ENCODE measurements at regions not wholly inside any gene's neighbourhood (a gene's known extent, or its start where the extent isn't known, plus 50 kb on each side); places are given as distances from the start of the nearest gene placed in this dataset.

GRCh38 chr14:27389402-27389801 is 791.6 kb upstream of the NOVA1 start:
- ATAC-seq, result no peak
- no peaks in the 10 kb centered on the region for H3K36me3 ChIP-seq (ENCODE audit: low read depth)
- H3K4me1 ChIP-seq (ENCODE audit: low read depth), result no peaks in the 10 kb centered on the region
- no peak overlapping the region for H3K4me3 ChIP-seq
- no peak for TF ChIP-seq CTCF (IDR thresholded peaks at IDR 0.05)
- intact Hi-C loops (cut with DNase I, micrococcal nuclease), result no loop called here
- H3K9me3 ChIP-seq, result no peaks in the 10 kb centered on the region
- DNase-seq, result no peak

GRCh38 chr14:27390155-27390554 is 792.3 kb upstream of the NOVA1 start:
- intact Hi-C loops (cut with DNase I, micrococcal nuclease), result no loop called here
- no peak for DNase-seq

GRCh38 chr14:27391331-27391730 is 793.5 kb upstream of the NOVA1 start:
- ATAC-seq (no peak), DNase-seq (no peak)
- Histone ChIP-seq H3K36me3 (ENCODE audit: low read depth) (no peaks in the 10 kb centered on the region), H3K9me3 (no peaks in the 10 kb centered on the region), H3K4me1 (ENCODE audit: low read depth) (no peaks in the 10 kb centered on the region), H3K4me3 (no peak overlapping the region)
- intact Hi-C loops (cut with DNase I, micrococcal nuclease), result no loop called here
- no peak for TF ChIP-seq CTCF (IDR thresholded peaks at IDR 0.05)

More at GRCh38 chr14:27390155-27390554, 792.3 kb upstream of the NOVA1 start:
- no peak overlapping the region for H3K4me3 ChIP-seq
- ATAC-seq, result no peak
- no peaks in the 10 kb centered on the region for H3K4me1 ChIP-seq (ENCODE audit: low read depth)
- TF ChIP-seq CTCF (IDR thresholded peaks at IDR 0.05), result no peak
- H3K9me3 ChIP-seq, result no peaks in the 10 kb centered on the region
- H3K36me3 ChIP-seq (ENCODE audit: low read depth), result no peaks in the 10 kb centered on the region

- Histone ChIP-seq H3K4me1 (ENCODE audit: low read depth) (no peaks in the 10 kb centered on the region), H3K36me3 (ENCODE audit: low read depth) (no peaks in the 10 kb centered on the region), H3K4me3 (no peak overlapping the region), H3K9me3 (no peaks in the 10 kb centered on the region)
- no peak for TF ChIP-seq CTCF (IDR thresholded peaks at IDR 0.05)
- intact Hi-C loops (cut with DNase I, micrococcal nuclease), result no loop called here
- ATAC-seq (no peak), DNase-seq (no peak)
Observed at GRCh38 chr14:27392153-27392552, 794.3 kb upstream of the NOVA1 start.

- H3K4me1 ChIP-seq (ENCODE audit: low read depth), result no peaks in the 10 kb centered on the region
- DNase-seq, result no peak
- no peaks in the 10 kb centered on the region for H3K9me3 ChIP-seq
- no peak for TF ChIP-seq CTCF (IDR thresholded peaks at IDR 0.05)
- H3K36me3 ChIP-seq (ENCODE audit: low read depth), result no peaks in the 10 kb centered on the region
- no peak for ATAC-seq
- H3K4me3 ChIP-seq, result no peak overlapping the region
- intact Hi-C loops (cut with DNase I, micrococcal nuclease), result no loop called here
Observed at GRCh38 chr14:27409944-27410343, 812.1 kb upstream of the NOVA1 start.

- no peak for ATAC-seq
- Histone ChIP-seq H3K9me3 (no peaks in the 10 kb centered on the region), H3K4me1 (ENCODE audit: low read depth) (no peaks in the 10 kb centered on the region), H3K36me3 (ENCODE audit: low read depth) (no peaks in the 10 kb centered on the region), H3K4me3 (no peak overlapping the region)
- intact Hi-C loops (cut with DNase I, micrococcal nuclease), result no loop called here
- no peak for TF ChIP-seq CTCF (IDR thresholded peaks at IDR 0.05)
- DNase-seq, result no peak
Observed at GRCh38 chr14:27410981-27411380, 813.1 kb upstream of the NOVA1 start.
